Panc1 (cell line): ENCODE measurements at regions not wholly inside any gene's neighbourhood (a gene's known extent, or its start where the extent isn't known, plus 50 kb on each side); places are given as distances from the start of the nearest gene placed in this dataset.

ENCODE experiments used
- ATAC-seq: fragments of 200-7000 bp; cut with Tn5 transposase; 2 replicates; pipeline ENCODE4 v1.9.1; 2020; ENCODE audit warnings: mild to moderate bottlenecking, moderate library complexity
- BruUV-seq: library from RNA; stranded (reverse); fragments of 400-500 nt; replicated peaks from 2 replicates; lab custom pipeline; 2021; lab: Mats Ljungman, UMichigan
- CTCF ChIA-PET: fragments of 300-600 bp; sonication (Branson Sonifier 250); formaldehyde crosslinking; loops from one replicate; lab custom pipeline; 2022; ENCODE audit warnings: antibody characterized with exemption; lab: Charles Lee
- POLR2A ChIA-PET: fragments of 300-600 bp; sonication (Branson Sonifier 250); formaldehyde crosslinking; loops from one replicate; lab custom pipeline; 2022; ENCODE audit warnings: antibody characterized with exemption; lab: Charles Lee
- DNase-seq: peaks from one replicate; pipeline ENCODE4 v3.0.0-alpha.2; 2010; ENCODE audit warnings: low read depth, low spot score
- H3K27ac ChIP-seq: 2 replicates; pipeline ENCODE4 v1.5.1; 2011; ENCODE audit warnings: mild to moderate bottlenecking, low read length, inconsistent platforms
- H3K27me3 ChIP-seq: fragments of 200-500 bp; sonication (Bioruptor generic); 2 replicates; pipeline ENCODE4 v1.6.0; 2014; ENCODE audit warnings: low read length, inconsistent platforms; ENCODE audit not compliant: control insufficient read depth, insufficient read depth
- H3K36me3 ChIP-seq: fragments of 200-500 bp; sonication (Bioruptor generic); 2 replicates; pipeline ENCODE4 v1.5.1; 2014; ENCODE audit warnings: inconsistent platforms, mild to moderate bottlenecking, low read length, moderate library complexity; ENCODE audit not compliant: control insufficient read depth, insufficient read depth
- H3K4me1 ChIP-seq: 2 replicates; pipeline ENCODE4 v1.5.1; 2011; ENCODE audit warnings: inconsistent platforms, mild to moderate bottlenecking, low read length, moderate library complexity; ENCODE audit not compliant: control insufficient read depth, insufficient read depth
- H3K4me3 ChIP-seq, 2 experiments: 2 replicates each; pipeline ENCODE4 v1.5.1; 2011 to 2012; ENCODE audit warnings: low read depth in 2 of 2, low read length in 2 of 2, mild to moderate bottlenecking in 2 of 2, inconsistent platforms in 1 of 2, moderate library complexity in 1 of 2
- H3K9me3 ChIP-seq: fragments of 200-500 bp; sonication (Bioruptor generic); 2 replicates; pipeline ENCODE4 v1.5.1; 2014; ENCODE audit warnings: low read depth, mild to moderate bottlenecking, inconsistent platforms, low read length, moderate library complexity; ENCODE audit not compliant: control insufficient read depth, insufficient read depth
- CTCF ChIP-seq: fragments of 450-650 bp; IDR thresholded peaks from 2 replicates; pipeline ENCODE4 v1.5.1; 2017; ENCODE audit warnings: mild to moderate bottlenecking
- POLR2AphosphoS5 ChIP-seq: IDR thresholded peaks from 2 replicates; pipeline ENCODE4 v1.6.1; 2012; ENCODE audit warnings: mild to moderate bottlenecking, low read depth, low read length, moderate library complexity
- REST ChIP-seq, 2 experiments: IDR thresholded peaks; 2 replicates each; pipeline ENCODE4 v1.6.1; 2011 to 2012; ENCODE audit warnings: low read depth in 2 of 2, control low read depth in 1 of 2, low read length in 1 of 2, mild to moderate bottlenecking in 1 of 2, moderate library complexity in 1 of 2; ENCODE audit not compliant: insufficient read depth in 1 of 2
- SIN3A ChIP-seq: IDR thresholded peaks from 2 replicates; pipeline ENCODE4 v1.6.1; 2012; ENCODE audit warnings: low read depth, mild to moderate bottlenecking, low read length, moderate library complexity, borderline replicate concordance; ENCODE audit not compliant: insufficient read depth
- TCF7L2 ChIP-seq: IDR thresholded peaks from 2 replicates; pipeline ENCODE4 v1.6.1; 2011; ENCODE audit warnings: mild to moderate bottlenecking, low read depth, low read length, inconsistent platforms
- in situ Hi-C: cut with HindIII; loops from 2 replicates; pipeline ENCODE4 v1.10.0; 2016; ENCODE audit warnings: low sequenced_read_pairs, low pct_unique_long_range_greater_than_20kb
- intact Hi-C: fragments of 100-400 bp; cut with micrococcal nuclease; formaldehyde crosslinking; loops from one replicate; pipeline ENCODE4 v1.10.0; 2022; ENCODE audit not compliant: unreplicated experiment

GRCh38 chr6:22737331-22737730 lies 168.0 kb downstream of the HDGFL1 start:
- intact Hi-C loops = no loop called here
- no peak overlapping the region for H3K27ac ChIP-seq
- no peak for TF ChIP-seq REST (IDR thresholded peaks at IDR 0.05; ENCODE audit: insufficient read depth in 1 of 2, low read depth in 2 of 2, low read length in 1 of 2)
- TF ChIP-seq TCF7L2 = no peak
- peak; percentile 65 for TF ChIP-seq CTCF

GRCh38 chr6:22738194-22738593 lies 168.8 kb downstream of the HDGFL1 start:
- Histone ChIP-seq H3K9me3 (no peaks in the 10 kb centered on the region), H3K36me3 (no peaks in the 10 kb centered on the region), H3K27me3 (no peaks in the 10 kb centered on the region), H3K4me1 (no peaks in the 10 kb centered on the region), H3K4me3 (no peak overlapping the region), H3K27ac (no peak overlapping the region)
- no peak for DNase-seq
- BruUV-seq = no TSS peak
- ChIA-PET POLR2A (interaction anchor here (0.7 kb wide), 1 partner anchor 93 kb away, joined by 24 read pairs; no protein-coding TSS in a partner anchor), CTCF (interaction anchor here (0.7 kb wide), 1 partner anchor 77 kb away, joined by 9 read pairs; no protein-coding TSS in a partner anchor)
- ATAC-seq = no peak
- in situ Hi-C loops = no loop called here
- no peak for TF ChIP-seq TCF7L2
- no peak for TF ChIP-seq REST (IDR thresholded peaks at IDR 0.05; ENCODE audit: insufficient read depth in 1 of 2, low read depth in 2 of 2, low read length in 1 of 2)
- TF ChIP-seq SIN3A = no peak
- no peak for TF ChIP-seq POLR2AphosphoS5
- TF ChIP-seq CTCF = no peak
- intact Hi-C loops = no loop called here

More at GRCh38 chr6:22737331-22737730, 168.0 kb downstream of the HDGFL1 start:
- no peaks in the 10 kb centered on the region for H3K4me1 ChIP-seq
- H3K9me3 ChIP-seq = no peaks in the 10 kb centered on the region
- no peaks in the 10 kb centered on the region for H3K36me3 ChIP-seq
- ChIA-PET POLR2A (no interaction called here), CTCF (no interaction called here)
- DNase-seq (no peak), ATAC-seq (no peak)
- H3K27me3 ChIP-seq = no peaks in the 10 kb centered on the region
- in situ Hi-C loops = no loop called here
- no peak overlapping the region for H3K4me3 ChIP-seq
- no TSS peak for BruUV-seq
